Endothelial cell of hepatic sinusoid (primary cell): ENCODE measurements at regions not wholly inside any gene's neighbourhood (a gene's known extent, or its start where the extent isn't known, plus 50 kb on each side); places are given as distances from the start of the nearest gene placed in this dataset.

Source experiments
- in situ Hi-C: cut with HindIII; loops from 2 replicates; pipeline ENCODE4 v1.10.0; 2017; ENCODE audit warnings: low sequenced_read_pairs

DNA sequence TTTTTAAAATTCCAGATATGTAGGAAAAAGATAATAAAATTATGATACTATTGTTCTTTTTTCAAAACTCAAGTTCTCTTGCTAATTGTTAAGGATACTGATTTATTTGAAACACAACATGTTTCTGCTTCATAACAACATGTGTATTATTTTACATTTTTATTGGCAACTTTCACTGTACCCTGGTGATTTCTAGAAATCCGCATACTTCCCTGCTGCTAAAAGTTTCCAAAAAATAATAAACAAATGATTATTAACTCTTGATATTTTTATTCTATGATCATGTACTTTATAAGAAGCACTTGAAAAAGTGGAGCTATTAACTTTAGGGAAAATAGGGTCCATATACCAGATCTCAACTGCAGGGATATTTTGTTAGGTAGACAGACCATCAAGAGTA, 71.2 kb upstream of the HCCS start:
- in situ Hi-C loops: no loop called here

DNA sequence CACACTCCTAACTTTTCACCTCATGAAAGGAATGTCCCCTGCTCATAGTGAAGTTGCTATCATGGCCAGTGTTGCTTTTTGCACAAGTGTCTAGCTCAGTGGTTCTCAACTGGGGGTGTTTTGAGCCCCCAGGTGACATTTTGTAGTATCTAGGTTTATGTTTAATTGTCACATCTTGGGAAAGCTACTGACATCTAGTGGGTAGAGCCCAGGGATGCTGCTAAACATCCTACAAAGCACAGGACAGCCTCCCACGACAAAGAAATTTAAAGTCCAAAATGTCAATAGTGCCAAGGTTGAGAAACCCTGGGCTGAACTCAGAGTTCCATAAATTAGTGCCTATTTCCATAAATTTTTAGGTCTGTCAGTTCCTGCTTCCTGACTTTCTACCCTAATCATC, 70.7 kb upstream of the HCCS start:
- in situ Hi-C loops: no loop called here

DNA sequence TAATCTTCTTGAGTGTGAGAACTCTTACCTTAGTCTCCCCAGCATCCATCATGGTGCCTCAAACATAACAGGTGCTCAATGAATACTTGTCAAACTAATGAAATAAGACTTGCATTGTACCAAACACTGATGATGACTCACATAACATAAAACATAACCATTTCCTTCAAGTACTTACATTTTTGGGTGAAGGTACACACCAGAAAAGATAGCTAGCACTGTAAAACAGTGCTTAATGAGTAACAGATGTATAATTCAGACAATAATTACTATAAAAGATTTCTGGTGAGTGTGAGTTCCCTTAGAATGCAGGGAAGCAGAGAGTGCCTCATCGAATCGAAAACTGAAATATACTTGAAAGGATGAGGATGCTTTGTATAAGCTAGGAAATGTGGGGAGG, 70.1 kb upstream of the HCCS start:
- in situ Hi-C loops: no loop called here

DNA sequence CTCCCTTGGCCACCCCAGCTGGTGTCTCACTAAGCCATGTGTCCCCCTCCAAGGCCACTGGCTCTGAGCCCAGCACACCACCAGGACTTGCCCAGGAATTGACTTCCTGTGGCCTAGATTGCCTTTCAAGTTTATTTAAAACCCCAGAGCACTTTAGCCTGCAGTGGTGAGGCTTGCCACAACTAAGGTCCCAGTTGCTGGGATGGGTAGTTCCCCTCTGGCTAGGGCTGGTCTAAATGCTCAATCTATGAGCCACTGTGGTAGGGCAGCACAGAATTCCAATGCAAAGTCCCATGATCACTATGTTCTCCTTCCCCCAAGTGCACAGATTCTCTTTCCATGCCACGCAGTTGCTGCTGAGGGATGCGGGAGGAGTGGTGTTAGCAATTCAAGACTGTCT, 61.1 kb upstream of the HCCS start:
- in situ Hi-C loops: loop anchor here (5.0 kb wide), 1 partner anchor 78 kb away; no protein-coding TSS in a partner anchor

DNA sequence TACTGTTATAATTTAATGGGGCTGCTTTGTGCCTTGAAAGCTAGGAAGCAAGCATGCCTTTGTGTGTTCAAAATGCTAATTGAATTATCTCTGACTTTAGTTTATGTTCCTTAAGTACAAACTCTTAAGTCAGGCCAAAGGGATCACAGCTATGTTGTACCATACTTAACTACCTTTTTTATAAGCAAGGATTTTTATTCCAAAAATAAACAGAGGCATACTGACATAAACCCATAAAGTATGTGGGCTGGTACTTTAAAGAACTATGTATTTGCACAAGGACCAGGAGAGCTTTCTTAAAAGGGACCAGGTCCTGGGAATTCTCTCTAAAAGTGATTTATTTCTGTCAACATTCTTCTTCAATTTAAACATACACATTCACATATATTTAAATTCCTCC, 57.8 kb upstream of the HCCS start:
- in situ Hi-C loops: loop anchor here (5.0 kb wide), 1 partner anchor 81 kb away; no protein-coding TSS in a partner anchor

DNA sequence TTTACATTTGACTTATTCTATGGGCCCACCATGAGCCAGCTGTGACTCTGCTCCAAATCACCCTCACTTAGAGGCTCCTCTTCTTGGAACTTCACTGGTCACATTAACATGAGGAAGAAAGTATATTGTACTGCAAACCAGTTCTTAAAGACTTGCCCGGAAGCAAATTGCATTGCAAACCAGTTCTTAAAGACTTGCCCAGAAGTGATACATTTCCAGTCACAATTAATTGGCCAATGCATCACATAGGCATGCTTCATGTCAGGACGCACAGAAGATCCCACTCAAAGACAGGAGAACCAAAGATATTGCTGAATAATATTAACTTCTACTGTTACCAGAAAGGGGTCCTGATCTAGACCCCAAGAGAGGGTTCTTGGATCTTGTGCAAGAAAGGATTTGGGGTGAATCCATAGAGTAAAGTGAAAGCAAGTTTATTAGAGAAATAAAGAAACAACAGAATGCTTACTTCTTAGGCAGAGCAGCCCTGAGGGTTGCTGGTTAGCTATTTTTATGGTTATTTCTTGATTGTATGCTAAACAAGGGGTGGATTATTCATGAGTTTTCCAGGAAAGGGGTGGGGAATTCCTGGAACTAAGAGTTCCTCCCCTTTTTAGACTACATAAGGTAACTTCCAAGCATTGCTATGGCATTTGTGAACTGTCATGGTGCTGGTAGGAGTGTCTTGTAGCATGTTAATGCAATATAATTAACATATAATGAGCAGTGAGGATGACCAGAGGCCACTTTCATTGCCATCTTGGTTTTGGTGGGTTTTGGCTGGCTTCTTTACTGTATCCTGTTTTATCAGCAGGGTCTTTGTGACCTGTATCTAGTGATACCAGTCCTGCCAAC, 54.6 kb upstream of the HCCS start:
- in situ Hi-C loops: no loop called here

DNA sequence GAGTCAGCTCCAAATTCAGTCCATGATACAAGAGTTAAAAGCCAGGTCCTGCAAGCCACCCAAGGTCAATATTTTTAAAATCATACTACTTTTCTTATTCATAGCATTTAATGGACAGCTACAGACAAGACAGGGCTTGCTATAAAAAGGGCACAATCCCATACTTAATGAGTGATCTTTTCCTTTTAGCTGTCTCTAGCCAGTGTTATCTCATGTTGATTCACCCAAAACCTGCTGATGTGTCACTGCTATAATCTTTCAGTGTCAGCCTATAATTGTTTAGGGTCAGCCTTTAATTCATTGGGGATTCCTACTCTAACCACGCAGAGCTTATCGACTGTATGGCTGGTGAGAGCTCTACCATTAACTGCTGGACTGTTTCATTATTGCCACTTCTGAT, 51.2 kb upstream of the HCCS start:
- in situ Hi-C loops: no loop called here
